K562 (cell line): ENCODE measurements at regions not wholly inside any gene's neighbourhood (a gene's known extent, or its start where the extent isn't known, plus 50 kb on each side); places are given as distances from the start of the nearest gene placed in this dataset.

Experiments
- KLF10 ChIP-seq: fragments of 250-450 bp; sonication (Bioruptor Pico); IDR thresholded peaks from 2 replicates; pipeline ENCODE4 v1.6.1; 2021; ENCODE audit warnings: matching md5 sums
- YY1 ChIP-seq, 3 experiments: IDR thresholded peaks; 2 replicates each; pipeline ENCODE4 v1.6.1; 2011; ENCODE audit warnings: low read length in 2 of 3, mild to moderate bottlenecking in 2 of 3, moderate library complexity in 2 of 3, borderline replicate concordance in 1 of 3, control low read depth in 1 of 3, low read depth in 1 of 3; ENCODE audit not compliant: insufficient read depth in 3 of 3, insufficient replicate concordance in 2 of 3, control insufficient read depth in 1 of 3, insufficient read length in 1 of 3; ENCODE audit errors: extremely low read depth in 1 of 3

DNA sequence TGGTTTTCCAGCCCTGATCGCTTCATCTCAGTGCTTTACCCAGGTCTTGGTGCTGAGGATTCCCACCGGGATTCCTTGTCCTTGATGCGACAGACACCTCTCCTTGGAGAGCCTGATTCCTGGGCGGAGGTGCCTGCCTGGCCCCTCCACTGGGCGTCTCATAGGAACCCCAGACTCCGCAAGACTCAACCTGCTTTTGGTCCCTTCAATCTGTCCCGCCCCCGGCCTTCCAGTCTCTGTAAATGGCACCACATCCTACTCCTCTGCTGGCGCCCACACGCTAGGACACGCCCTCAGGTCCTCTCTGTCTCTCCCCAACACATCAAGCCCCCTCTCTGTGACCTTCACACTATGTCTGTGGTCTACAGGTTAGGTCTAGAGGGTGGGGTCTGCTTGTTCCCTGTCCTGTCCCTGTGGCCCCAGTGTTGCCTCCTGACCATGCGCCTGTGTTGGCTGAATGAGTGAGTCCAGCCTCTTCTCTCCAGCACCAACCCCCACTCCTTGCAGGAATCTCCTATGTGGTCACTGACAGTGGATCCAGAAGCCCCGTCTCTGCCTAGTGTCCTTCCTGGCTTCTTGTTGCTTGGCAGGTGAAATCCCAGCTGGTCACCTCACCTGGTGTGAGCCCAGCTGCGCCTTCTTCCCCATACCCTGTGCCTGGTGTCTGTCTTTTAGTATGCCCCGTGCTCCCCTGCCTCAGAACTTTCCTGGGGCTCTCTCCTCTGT lies 119.7 kb upstream of the C1orf174 start:
- no peak for TF ChIP-seq KLF10 (CRISPR knock-in tag)
- no peak for TF ChIP-seq YY1 (IDR thresholded peaks at IDR 0.05; ENCODE audit: borderline replicate concordance in 1 of 3, control insufficient read depth in 1 of 3, extremely low read depth in 1 of 3, insufficient read depth in 3 of 3, insufficient read length in 1 of 3, insufficient replicate concordance in 2 of 3, low read depth in 1 of 3, low read length in 2 of 3)
